BE2C (cell line): ENCODE measurements at regions not wholly inside any gene's neighbourhood (a gene's known extent, or its start where the extent isn't known, plus 50 kb on each side); places are given as distances from the start of the nearest gene placed in this dataset.

Source experiments
- DNase-seq: peaks from one replicate; pipeline ENCODE4 v3.0.0-alpha.2; 2020
- H3K27me3 ChIP-seq: fragments of 250-450 bp; sonication (Bioruptor Pico); 2 replicates; pipeline ENCODE4 v1.5.1; 2020; ENCODE audit warnings: mild to moderate bottlenecking
- H3K36me3 ChIP-seq: fragments of 250-450 bp; sonication (Bioruptor Pico); 2 replicates; pipeline ENCODE4 v1.5.1; 2020; ENCODE audit warnings: mild to moderate bottlenecking
- H3K4me1 ChIP-seq: fragments of 250-450 bp; sonication (Bioruptor Pico); 2 replicates; pipeline ENCODE4 v1.5.1; 2020
- H3K4me3 ChIP-seq: 2 replicates; pipeline ENCODE4 v1.5.1; 2011; ENCODE audit warnings: low read depth, low read length
- H3K9me3 ChIP-seq: fragments of 250-450 bp; sonication (Bioruptor Pico); 2 replicates; pipeline ENCODE4 v1.5.1; 2020
- TF ChIP-seq, protein P1 (sequence below): IDR thresholded peaks from 2 replicates; pipeline ENCODE4 v1.5.1; 2012; ENCODE audit warnings: mild to moderate bottlenecking, low read depth, low read length

DNA sequence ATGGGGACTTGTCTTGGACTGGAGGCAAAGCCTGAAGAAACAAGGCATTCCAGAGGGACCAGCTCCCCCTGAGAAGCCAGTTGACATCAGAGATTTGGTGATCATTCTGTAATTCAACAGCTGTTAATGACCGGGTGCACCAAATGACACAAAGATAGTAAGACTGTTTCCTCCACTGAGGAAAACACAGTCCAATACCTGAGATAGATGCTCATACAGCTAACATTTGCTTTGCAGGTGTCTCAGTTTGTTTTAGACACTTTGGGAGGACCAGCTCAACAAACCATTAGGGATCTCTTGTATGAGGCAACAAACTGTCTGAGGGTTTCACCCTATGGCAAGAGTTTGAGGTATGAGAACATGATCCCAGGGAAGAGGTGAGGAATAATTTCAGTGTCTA lies 237.2 kb upstream of the PLET1 start:
- no peaks in the 10 kb centered on the region for H3K36me3 ChIP-seq
- H3K27me3 ChIP-seq: peaks cover 3% of the 10 kb centered on the region; the same call in 1 of the 2 replicates
- H3K4me1 ChIP-seq: no peaks in the 10 kb centered on the region
- no peaks in the 10 kb centered on the region for H3K9me3 ChIP-seq
- no peak overlapping the region for H3K4me3 ChIP-seq
- TF ChIP-seq, protein P1, sequence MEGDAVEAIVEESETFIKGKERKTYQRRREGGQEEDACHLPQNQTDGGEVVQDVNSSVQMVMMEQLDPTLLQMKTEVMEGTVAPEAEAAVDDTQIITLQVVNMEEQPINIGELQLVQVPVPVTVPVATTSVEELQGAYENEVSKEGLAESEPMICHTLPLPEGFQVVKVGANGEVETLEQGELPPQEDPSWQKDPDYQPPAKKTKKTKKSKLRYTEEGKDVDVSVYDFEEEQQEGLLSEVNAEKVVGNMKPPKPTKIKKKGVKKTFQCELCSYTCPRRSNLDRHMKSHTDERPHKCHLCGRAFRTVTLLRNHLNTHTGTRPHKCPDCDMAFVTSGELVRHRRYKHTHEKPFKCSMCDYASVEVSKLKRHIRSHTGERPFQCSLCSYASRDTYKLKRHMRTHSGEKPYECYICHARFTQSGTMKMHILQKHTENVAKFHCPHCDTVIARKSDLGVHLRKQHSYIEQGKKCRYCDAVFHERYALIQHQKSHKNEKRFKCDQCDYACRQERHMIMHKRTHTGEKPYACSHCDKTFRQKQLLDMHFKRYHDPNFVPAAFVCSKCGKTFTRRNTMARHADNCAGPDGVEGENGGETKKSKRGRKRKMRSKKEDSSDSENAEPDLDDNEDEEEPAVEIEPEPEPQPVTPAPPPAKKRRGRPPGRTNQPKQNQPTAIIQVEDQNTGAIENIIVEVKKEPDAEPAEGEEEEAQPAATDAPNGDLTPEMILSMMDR: no peak
- DNase-seq: no peak

DNA sequence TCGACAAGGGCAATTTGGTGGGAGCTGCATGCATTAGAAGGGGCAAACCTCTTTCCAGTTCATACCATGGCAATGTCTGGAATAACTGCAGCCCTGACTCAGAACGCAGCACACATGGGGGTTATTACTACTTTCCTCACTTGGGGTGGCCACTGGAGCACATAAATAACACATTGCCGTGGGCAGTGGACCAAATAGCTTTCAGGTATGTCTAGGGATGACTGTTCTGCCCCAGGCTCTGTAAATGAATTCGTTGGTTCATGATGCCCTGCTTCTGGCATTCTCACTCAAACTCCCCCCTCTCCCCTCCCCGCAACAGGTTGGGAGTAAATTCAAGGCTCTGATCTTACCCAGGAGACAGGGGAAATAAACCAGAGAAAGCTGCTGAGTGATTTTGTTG lies 238.0 kb upstream of the PLET1 start:
- no peaks in the 10 kb centered on the region for H3K9me3 ChIP-seq
- DNase-seq: no peak
- H3K4me1 ChIP-seq: no peaks in the 10 kb centered on the region
- TF ChIP-seq, protein P1: no peak
- no peaks in the 10 kb centered on the region for H3K27me3 ChIP-seq
- H3K36me3 ChIP-seq: no peaks in the 10 kb centered on the region
- H3K4me3 ChIP-seq: no peak overlapping the region

DNA sequence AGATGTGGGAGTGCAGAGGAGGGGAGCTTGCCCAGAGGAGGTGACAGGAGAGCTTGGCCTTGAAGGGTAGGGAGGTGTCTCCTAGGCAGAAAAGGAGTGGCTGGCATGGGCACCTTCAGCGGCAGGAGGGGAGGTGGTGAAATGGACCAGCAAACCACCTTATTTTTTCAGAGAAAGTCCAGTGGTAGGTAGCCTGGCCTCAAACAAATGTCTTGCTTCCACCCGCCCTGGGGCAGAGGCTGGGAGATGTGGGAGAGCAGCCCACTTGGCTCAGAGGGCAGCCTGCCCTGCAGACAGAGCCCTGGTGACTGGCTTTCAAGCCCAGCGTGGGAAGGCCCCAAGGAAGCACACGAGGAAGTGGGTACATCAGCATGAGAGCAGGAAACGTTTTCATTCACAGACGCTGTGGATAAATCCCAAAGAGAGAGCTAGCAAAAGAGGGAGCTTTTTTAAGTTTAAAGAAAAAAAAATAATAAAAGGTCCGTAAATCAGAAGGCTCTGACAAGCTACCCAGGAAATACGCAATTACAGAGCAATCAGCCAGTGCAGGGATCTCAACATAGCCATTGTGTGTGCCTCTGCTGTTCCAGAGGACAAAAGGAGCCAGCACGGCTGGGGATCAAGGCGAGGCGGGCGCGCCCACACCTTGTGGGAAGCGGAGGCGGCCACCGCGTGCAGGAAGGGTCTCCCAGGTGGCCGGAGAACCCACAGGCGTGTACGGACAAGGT lies 238.7 kb upstream of the PLET1 start:
- TF ChIP-seq, protein P1: no peak
- Histone ChIP-seq H3K4me3 (no peak overlapping the region), H3K27me3 (no peaks in the 10 kb centered on the region), H3K9me3 (no peaks in the 10 kb centered on the region), H3K4me1 (no peaks in the 10 kb centered on the region), H3K36me3 (no peaks in the 10 kb centered on the region)
- no peak for DNase-seq

DNA sequence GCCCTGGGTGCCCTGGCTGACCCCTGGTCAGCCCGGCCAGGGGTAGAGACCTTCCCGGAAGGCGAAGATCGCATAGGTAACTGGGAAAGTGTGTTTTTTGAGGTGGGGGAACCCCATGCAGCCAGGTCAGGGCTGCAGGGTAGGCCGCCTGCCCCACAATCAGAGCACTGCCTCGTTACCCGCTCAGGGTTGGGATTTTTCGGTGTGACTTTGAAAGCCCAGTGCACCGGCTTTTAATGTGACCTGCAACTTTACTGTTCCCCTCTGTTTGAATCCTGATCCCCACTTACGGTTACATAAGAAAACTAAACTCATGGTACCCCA lies 239.2 kb upstream of the PLET1 start:
- Histone ChIP-seq H3K27me3 (no peaks in the 10 kb centered on the region), H3K4me1 (no peaks in the 10 kb centered on the region), H3K9me3 (no peaks in the 10 kb centered on the region), H3K4me3 (no peak overlapping the region), H3K36me3 (no peaks in the 10 kb centered on the region)
- DNase-seq: no peak
- TF ChIP-seq, protein P1: no peak

DNA sequence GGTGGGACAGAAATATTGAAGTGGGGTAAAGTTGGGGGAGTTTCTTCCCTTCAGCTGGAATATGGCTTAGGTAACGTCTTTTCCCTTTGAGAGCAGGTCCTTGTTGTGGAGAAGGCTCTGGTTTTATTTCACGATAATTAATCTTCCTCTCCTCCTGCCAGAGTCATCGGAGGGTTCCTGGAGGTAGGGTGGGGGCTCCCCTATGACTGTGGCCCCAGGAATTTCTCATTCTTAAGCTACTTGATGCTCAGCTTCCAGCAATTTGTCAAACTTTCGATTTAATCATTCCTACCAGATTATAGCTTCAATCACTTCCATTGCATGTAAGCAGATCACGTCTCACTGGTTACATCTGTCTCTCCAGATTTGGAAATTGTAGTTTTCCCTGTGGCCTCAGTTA lies 242.8 kb upstream of the PLET1 start:
- DNase-seq: no peak
- TF ChIP-seq, protein P1: no peak
- no peaks in the 10 kb centered on the region for H3K4me1 ChIP-seq

DNA sequence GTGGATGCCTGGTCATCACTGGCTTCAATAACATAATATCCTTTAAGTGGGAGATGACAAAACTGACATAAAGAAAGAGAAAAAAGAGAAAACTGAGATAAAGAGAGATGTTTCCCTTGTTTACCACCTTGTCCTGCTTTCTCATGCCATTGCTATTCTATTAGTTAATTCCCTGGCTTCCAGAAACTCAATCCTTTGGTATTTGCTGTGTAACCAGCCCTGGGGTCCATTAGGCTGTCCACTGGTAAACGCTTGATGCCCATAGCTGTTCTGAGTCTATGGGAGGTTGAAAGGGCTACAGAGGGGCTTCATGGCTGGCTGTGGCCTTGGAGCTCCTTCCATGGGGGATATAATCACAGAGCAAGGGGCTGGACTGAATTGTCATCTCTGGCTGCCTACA lies 243.4 kb upstream of the PLET1 start:
- Histone ChIP-seq H3K4me3 (no peak overlapping the region), H3K4me1 (no peaks in the 10 kb centered on the region), H3K36me3 (no peaks in the 10 kb centered on the region), H3K27me3 (0 out of 2 replicates have a peak, but pooled peaks cover 3% of the 10 kb centered on the region), H3K9me3 (no peaks in the 10 kb centered on the region)
- no peak for DNase-seq
- TF ChIP-seq, protein P1: no peak

More for the DNA sequence above, 242.8 kb upstream of the PLET1 start:
- H3K36me3 ChIP-seq: no peaks in the 10 kb centered on the region
- H3K27me3 ChIP-seq: 0 out of 2 replicates have a peak, but pooled peaks cover 3% of the 10 kb centered on the region
- no peak overlapping the region for H3K4me3 ChIP-seq
- no peaks in the 10 kb centered on the region for H3K9me3 ChIP-seq
